ENCODE measurements at regions not wholly inside any gene's neighbourhood (a gene's known extent, or its start where the extent isn't known, plus 50 kb on each side); places are given as distances from the start of the nearest gene placed in this dataset.

DNA sequence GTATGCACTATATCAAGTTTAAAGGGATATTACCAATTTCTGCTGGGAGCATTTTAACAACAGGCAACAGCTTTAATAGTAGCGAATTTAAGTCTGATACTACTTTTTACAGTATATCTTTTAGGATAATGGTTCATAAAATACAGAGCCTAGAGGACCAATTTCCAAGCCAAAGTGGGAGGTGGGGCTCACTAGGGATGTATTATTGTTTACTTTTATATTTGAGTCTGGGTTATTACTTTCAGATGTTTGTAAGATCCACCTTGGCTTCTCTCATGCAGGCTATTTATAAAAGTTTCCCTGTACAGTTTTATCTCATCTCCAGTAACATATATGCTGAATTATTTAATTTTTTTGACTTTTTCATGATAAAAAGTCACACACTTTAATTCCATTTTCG lies 242.0 kb downstream of the CMPK2 start:
- in situ Hi-C loops (cut with MboI; ENCODE audit: low pct_unique_long_range_greater_than_20kb, low sequenced_read_pairs, unreplicated experiment) = no loop called here
- no peak for DNase-seq (ENCODE audit: low spot score)
- TF ChIP-seq, protein P1, sequence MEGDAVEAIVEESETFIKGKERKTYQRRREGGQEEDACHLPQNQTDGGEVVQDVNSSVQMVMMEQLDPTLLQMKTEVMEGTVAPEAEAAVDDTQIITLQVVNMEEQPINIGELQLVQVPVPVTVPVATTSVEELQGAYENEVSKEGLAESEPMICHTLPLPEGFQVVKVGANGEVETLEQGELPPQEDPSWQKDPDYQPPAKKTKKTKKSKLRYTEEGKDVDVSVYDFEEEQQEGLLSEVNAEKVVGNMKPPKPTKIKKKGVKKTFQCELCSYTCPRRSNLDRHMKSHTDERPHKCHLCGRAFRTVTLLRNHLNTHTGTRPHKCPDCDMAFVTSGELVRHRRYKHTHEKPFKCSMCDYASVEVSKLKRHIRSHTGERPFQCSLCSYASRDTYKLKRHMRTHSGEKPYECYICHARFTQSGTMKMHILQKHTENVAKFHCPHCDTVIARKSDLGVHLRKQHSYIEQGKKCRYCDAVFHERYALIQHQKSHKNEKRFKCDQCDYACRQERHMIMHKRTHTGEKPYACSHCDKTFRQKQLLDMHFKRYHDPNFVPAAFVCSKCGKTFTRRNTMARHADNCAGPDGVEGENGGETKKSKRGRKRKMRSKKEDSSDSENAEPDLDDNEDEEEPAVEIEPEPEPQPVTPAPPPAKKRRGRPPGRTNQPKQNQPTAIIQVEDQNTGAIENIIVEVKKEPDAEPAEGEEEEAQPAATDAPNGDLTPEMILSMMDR (IDR thresholded peaks at IDR 0.05; ENCODE audit: extremely low read depth, insufficient read depth, missing control alignments) = no peak

DNA sequence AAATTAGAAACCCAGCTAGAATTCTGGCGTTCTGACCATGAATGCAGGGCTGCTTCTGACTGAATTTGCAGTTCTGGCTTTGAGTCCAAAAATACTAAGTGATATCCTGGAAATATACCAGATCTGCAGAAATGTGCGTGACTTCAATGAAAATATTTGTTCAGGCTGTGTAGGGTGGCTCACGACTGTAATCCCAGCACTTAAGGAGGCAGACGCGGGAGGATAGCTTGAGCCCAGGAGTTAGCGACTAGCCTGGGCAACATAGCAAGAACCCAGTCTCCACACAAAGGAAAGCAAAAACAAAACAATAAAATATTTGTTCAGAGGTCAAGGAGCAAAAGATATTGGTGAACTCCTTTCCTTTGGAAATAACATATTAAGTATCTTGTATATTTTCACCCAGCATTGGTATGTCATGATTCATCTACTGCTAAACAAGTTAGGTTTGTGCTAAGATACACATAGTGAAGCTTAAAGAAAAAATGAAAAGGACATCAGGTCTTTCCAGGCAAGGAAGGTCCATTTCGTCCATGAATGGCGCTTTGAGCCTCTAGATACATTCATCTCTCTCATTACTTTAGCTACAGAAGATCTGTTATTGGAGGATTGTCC lies 239.2 kb downstream of the CMPK2 start:
- TF ChIP-seq, protein P1 (IDR thresholded peaks at IDR 0.05; ENCODE audit: extremely low read depth, insufficient read depth, missing control alignments) = no peak
- DNase-seq (ENCODE audit: low spot score) = no peak
- in situ Hi-C loops (cut with MboI; ENCODE audit: low pct_unique_long_range_greater_than_20kb, low sequenced_read_pairs, unreplicated experiment) = no loop called here

DNA sequence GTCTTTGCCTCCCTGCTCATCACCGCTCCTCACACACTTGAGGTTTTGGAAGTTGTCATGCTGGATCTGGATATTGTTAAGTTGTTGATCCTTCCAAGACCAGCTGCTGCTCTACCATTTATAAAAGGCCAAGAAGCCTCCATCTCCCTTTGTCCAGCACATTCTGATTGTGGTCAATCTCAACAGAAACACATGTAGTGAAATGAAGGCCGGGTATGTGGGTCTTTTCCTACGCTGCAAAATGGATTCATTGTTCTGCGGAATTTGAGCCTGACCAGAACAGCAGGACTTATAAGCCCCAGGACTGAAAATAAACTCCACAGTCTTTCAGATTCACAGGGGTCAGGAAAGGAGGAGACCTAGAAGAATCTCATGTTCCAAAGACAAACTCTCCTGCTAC lies 238.4 kb downstream of the CMPK2 start:
- DNase-seq (ENCODE audit: low spot score) = no peak
- in situ Hi-C loops (cut with MboI; ENCODE audit: low pct_unique_long_range_greater_than_20kb, low sequenced_read_pairs, unreplicated experiment) = no loop called here

DNA sequence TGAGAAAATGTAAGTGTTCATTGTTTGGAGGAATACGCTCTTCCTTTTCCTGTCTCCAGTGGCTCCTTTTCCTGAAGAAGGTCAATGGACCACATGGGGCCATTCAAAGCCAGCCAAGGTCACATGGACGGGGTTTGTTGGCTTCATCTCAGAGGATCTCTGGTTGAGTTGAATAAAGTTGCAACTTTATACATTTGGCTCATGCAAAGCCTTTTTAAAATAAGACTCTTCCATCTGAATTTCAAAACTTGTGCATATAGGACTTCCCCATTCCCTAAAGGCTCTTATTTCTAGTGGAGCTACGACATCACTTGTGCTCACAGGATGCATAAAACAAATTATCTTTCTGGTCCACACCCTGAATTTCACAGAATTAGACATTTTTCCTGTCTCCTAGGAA lies 235.5 kb downstream of the CMPK2 start:
- no peak for DNase-seq (ENCODE audit: low spot score)
- in situ Hi-C loops (cut with MboI; ENCODE audit: low pct_unique_long_range_greater_than_20kb, low sequenced_read_pairs, unreplicated experiment) = no loop called here
- TF ChIP-seq, protein P1 (IDR thresholded peaks at IDR 0.05; ENCODE audit: extremely low read depth, insufficient read depth, missing control alignments) = no peak

More for the DNA sequence above, 238.4 kb downstream of the CMPK2 start:
- TF ChIP-seq, protein P1 (IDR thresholded peaks at IDR 0.05; ENCODE audit: extremely low read depth, insufficient read depth, missing control alignments) = no peak

DNA sequence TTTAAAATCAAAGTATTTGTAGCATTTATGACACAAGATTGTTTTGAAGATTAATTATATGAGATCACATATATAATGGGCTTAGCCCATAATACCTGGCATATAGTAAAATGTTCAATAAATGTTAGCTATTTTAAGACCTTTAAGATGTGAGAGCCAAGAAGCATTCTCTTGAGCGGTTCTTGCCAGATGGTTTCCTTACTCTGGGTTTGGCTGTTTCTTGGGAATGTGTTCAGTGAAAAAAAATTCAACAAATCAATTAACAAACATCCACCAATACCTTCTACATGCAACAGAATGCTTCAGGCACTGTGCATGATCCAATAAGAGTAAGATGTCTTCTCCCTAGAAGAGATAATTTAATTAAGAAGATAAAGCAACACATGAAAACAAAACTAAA lies 230.4 kb downstream of the CMPK2 start:
- no peak for DNase-seq (ENCODE audit: low spot score)
- in situ Hi-C loops (cut with MboI; ENCODE audit: low pct_unique_long_range_greater_than_20kb, low sequenced_read_pairs, unreplicated experiment) = no loop called here
- TF ChIP-seq, protein P1 (IDR thresholded peaks at IDR 0.05; ENCODE audit: extremely low read depth, insufficient read depth, missing control alignments) = no peak

DNA sequence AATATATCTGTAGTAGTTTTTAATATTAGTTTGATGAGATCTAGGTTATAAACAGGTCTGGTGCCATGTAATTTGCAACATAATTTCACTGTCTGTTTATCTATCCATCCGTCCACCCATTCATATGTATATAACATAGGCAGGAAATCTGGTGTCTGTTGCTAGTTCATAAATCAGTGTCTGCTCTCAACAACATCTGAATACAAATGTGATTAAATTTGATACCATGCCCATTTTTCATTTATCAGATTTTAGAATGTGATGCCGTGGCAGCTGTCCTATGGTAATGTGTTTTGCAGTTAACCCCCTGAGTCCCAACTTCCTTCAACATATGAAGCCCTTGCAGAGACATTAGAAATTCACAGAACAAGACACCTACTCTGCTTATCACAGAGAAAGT lies 228.4 kb downstream of the CMPK2 start:
- DNase-seq (ENCODE audit: low spot score) = no peak
- TF ChIP-seq, protein P1 (IDR thresholded peaks at IDR 0.05; ENCODE audit: extremely low read depth, insufficient read depth, missing control alignments) = no peak
- in situ Hi-C loops (cut with MboI; ENCODE audit: low pct_unique_long_range_greater_than_20kb, low sequenced_read_pairs, unreplicated experiment) = no loop called here

Data from GM13977 (cell line).